ENCODE measurements at regions not wholly inside any gene's neighbourhood (a gene's known extent, or its start where the extent isn't known, plus 50 kb on each side); places are given as distances from the start of the nearest gene placed in this dataset.

DNA sequence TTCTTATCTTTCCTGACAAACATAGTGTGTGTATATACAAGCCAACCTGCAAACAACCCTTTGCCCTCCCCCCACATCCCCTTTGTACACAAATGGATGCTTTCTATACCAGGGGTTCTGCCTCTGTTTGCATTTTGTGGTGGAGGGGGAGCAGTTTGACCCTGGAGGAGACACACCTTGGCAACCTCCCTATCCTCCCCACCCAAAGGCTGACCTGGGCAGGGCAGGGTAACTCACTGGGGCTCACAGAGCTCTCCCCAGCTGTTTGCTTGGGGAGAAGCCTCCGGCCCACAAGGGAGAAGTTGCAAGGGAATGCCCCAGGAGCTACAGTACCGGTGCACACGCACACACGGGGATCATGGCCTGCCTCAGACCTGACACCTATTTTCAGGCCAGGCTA, 372.6 kb downstream of the BCOR start:
- DNase-seq (ENCODE audit: extremely low read depth in 1 of 11, low read depth in 9 of 11, low spot score in 4 of 11): no peak

DNA sequence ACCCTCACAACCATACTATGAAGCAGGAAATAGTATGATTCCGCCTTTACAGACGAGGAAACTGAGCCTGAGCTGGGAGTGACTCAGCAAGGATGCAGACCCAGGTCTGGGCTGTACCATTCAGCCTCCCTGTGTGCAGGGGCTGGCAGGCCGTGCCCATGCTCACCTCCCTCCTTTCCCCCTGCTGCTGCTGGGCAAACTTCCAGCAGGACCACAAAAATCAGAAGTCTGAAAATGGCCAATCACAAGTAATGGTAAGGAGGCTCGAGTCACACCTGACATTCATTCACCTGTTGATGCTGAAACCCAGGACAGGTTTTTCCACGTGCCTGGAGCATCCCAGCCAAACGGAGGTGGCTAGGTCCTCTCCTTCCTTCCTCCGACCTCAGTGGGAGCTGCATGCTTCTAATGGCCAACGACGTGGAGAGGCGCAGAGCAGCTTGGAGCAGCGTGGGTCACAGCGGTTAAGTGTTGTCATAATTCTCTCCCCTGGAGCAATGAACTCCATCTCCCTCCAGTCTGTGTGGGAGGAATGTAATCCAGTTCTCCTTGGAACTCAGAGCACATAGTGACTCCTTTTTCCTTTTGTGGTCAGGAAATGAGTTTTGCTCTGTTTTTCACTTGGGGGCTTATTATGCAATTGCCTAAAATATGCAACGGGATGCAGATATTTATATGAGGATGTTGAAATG, 371.7 kb downstream of the BCOR start:
- peak in 10 of 11 donors; percentile 37 to 79 (median 66) for DNase-seq (ENCODE audit: extremely low read depth in 1 of 11, low read depth in 9 of 11, low spot score in 4 of 11)

DNA sequence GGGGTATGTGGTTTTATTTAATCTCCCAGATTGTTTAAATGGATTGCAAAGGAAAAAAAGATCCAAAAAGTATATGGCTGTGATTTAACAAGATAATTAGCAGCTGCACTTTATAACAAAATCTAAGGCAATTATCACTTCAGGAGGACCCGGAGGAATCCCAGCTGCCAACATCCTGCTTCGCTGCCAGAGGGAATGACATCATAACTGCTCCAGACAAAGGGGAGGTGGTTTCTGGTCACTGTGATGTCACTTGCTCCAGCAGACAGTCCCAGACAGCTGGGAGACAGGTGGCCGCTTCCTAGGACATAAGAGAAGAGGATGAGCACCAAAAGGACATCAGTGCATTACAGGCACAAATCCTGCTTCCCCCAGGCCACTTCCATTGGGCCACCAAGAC, 371.0 kb downstream of the BCOR start:
- DNase-seq (ENCODE audit: extremely low read depth in 1 of 11, low read depth in 9 of 11, low spot score in 4 of 11): peak in 4 of 11 donors; percentile 45 to 59 (median 47)

DNA sequence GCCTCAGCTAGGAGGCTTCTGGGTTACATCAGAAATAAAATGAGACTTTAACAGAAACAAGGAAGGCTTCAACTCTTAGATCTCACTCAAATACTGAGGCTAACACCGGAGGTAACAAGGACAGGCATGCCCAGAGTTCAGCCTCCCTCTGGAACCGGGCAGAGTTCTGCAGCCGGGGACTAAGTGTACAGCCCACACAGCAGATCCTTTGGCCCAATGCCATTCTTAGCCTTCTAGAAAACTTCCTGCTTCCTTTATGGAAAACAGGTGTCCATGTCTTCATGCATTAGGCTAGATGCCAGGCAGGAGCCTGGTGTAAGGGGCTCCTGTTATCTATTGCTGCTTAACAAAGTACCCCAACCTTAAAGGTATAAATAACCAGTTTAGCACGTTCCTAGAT, 369.7 kb downstream of the BCOR start:
- DNase-seq (ENCODE audit: extremely low read depth in 1 of 11, low read depth in 9 of 11, low spot score in 4 of 11): no peak

DNA sequence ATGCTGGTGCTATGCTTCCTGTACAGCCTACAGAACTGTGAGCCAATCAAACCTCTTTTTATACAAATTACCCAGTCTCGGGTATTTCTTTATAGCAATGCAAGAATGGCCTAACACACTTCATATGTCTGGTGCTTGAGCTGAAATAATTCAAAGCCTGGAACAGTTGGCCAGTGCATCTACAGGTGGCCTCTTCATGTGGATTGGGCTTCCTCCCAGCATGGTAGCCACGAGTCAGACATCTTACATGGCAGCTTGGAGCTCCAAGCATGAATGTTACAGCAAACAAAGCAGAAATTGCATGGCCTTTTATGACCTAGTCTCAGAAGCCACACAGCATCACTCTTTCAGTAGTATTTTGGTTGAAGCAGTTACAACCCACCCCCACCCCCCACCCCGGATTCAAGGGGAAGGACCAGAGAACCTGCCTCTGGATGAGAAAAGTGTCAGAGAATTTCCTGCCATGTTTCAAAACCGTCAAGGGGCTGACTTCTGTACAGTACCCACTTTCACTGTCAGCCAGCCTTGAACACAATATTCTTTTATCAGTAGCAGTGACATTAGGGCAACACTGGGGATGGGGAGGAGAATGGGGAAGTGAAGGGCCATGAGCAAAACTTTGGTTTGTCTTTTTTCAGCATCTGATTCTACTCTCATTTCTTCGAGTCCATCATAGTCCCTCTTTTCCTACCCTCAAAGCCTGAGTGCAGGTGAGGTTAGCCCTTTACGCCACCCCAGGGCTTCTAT, 368.7 kb downstream of the BCOR start:
- DNase-seq (ENCODE audit: extremely low read depth in 1 of 11, low read depth in 9 of 11, low spot score in 4 of 11): no peak

DNA sequence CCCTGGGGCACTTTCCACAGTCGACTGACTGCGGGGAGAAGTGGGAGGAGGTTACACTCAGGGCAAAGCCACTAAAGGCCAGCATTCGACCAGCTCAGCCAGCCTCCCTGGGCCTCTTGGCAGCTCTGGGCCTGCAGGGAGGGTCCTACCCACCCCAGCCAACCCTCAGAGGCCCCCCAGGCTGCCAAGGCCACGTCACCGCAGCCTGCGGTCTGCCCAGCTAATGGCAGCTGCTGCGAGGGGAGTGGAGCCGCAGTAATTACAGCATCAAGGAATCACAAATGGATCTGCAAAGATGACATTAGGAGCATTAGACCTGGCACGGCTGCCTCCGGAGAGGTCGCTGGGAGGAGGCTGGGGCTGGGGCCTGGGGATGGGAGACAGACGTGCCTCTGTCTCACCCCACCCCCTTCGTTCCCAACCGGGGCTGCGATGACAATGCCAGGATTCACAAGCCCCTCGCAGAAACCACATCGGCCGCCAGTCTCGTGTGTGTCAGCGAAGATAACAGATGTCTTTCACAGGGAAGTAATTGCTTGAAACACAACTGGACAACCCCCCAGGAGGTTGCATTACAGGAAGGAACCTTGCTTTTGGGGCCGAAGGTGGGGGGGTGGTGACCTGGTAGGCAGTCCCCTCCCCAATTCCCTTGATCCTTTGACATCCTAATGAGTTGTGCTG, 367.6 kb downstream of the BCOR start:
- DNase-seq (ENCODE audit: extremely low read depth in 1 of 11, low read depth in 9 of 11, low spot score in 4 of 11): no peak

DNA sequence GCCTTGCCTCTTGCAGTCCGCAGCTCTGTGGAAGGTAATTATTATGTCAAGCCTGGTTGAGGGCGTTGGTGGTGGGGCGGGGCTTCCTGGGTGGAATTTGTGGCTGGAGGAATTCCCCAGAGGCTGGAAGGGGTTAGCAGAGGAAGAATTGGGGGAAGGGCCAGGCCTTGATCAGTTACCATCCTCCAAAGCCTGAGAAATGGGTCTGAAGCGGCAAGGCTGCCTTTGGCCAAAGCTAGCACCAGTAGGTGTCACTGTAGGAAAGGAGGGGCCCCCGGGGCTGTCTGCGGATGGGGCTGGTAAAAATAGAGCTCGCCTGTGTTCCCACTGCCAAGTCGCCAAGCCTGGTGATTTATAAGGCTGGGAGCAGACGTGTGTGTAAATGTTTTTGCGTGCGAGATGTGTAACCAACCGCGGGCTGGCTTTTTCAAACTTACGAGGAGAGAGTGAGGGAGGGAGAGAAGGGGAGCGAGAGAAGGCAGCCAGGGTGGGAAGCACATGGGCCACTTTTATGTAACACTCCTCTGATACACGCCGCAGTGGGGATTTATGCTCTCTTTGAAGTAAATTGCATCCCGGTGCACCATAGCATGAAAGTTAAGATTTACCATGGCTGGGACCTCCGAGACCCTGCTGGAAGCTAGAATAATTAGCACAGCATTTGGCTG, 367.0 kb downstream of the BCOR start:
- DNase-seq (ENCODE audit: extremely low read depth in 1 of 11, low read depth in 9 of 11, low spot score in 4 of 11): peak; percentile 43 to 82 (median 65)

DNA sequence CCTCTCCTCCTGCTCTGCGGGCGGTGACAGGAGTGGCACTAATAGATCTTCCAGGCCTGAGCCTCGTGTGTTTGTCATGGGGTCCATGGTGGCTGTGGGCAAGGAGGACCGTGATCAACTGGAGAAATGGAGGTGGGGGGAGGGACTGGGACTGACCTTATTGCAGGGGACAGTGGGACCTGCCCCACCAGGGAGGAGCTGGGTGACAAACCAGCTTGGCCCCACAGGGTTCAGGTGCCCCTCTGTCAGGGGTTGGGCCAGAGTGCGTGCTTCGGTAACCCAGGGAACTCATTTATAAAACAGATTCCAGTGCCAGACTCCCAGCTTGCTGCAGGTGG, 366.5 kb downstream of the BCOR start:
- DNase-seq (ENCODE audit: extremely low read depth in 1 of 11, low read depth in 9 of 11, low spot score in 4 of 11): no peak

DNA sequence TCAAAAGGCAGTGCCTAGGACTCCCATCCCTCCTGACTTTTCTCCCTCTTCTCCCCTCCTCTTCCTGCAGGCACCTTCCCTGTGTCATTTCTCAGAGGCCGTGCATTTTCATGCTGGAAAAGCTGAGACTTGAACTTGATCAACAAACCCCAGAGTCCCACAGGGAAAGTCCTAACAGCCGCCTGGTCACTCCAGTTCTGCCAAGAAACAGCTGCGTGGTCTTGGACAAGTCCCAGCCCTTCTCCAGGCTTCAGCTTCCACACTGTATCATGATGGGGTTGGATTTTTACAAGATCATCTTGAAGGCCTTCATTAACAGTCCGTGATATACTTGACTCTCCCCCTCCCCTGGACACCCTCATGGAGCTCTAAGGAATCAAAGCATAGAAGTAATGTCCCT, 366.0 kb downstream of the BCOR start:
- no peak for DNase-seq (ENCODE audit: extremely low read depth in 1 of 11, low read depth in 9 of 11, low spot score in 4 of 11)

DNA sequence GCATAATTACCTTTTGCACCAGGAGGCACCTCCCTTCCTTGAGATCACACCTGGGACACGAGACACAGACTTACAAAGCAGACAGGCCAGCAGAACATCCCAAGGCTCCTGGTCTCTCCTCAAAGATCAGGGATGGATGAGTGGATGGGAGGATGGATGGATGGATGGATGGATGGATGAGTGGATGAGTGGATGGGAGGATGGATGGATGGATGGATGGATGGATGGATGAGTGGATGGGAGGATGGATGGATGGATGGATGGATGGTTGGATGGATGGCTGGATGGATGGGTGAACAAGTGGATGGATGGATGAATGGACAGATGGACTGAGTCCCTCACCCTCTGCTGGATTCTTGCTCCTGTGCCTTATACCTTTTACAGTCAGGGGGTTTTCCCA, 364.0 kb downstream of the BCOR start:
- DNase-seq (ENCODE audit: extremely low read depth in 1 of 11, low read depth in 9 of 11, low spot score in 4 of 11): no peak

DNA sequence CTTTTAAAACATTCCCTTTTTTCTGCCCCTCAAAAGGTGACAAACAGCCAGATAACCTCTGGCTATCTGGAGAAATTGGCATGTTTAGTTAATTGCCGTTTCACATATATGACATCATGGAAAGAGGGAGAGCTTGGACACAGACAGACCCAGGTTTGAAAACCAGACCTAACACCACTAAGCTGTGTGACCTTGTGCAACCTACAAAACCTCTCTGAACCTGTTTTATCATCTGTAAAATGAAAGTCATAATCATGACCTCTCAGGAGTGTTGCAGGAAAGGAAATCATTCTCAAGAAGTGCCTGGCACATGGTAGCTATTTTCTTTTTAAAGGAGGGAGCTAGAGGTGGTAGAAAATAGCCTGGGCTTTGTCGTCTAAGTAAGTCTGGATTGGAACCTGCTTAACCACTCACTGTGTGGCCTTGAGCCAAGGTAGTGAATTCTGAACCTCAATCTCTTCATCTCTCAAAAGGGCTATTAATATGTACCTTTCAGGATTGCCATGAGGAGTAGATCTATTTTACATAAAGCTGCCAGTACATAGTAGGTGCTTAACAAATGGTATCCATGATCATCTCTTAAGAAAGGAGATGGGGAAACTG, 363.5 kb downstream of the BCOR start:
- DNase-seq (ENCODE audit: extremely low read depth in 1 of 11, low read depth in 9 of 11, low spot score in 4 of 11): no peak

DNA sequence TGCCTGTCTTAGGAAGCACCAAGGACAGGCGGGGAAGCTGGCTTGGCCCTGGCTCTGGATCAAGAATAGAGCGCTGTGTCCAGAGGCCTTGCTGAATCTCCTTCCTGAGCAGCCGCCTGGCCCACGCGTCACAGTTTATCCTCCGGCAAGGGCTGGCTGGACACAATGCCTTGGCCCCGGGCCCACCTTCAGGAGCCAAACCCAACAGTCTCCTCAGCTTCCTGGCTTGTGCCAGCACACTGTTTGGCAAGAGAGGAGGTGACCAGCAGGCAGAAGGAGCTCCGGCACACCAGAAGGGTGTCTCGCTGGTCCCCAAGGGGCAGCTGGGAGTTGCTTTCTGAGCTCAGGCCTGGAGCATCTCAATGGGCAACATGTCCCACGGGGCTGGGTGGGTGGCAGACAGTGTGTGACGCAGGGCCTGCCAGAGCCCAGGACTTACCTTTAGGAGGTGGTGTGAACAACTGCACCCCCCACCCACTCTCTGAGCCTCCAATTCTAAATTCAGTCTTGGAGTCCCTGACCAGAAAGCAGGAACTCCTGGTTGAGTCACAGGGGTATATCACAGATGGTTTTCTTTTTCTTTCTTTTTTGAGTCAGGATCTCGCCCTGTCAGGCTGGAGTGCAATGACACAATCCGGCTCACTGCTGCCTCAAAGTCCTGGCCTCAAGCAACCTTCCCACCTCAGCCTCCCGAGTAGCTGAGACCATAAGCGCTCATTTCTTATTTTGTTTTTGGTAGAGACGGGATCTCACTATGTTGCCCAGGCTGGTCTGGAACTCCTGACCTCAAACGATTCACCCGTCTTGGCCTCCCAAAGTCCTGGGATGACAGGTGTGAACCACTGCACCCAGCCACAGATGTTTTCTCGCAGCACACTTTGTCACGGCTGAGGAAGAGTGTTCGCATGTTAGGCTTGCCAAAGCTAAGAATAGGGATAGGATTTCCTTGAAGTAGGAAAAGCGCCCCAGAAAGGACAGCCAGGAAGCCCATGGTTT, 361.2 kb downstream of the BCOR start:
- no peak for DNase-seq (ENCODE audit: extremely low read depth in 1 of 11, low read depth in 9 of 11, low spot score in 4 of 11)

DNA sequence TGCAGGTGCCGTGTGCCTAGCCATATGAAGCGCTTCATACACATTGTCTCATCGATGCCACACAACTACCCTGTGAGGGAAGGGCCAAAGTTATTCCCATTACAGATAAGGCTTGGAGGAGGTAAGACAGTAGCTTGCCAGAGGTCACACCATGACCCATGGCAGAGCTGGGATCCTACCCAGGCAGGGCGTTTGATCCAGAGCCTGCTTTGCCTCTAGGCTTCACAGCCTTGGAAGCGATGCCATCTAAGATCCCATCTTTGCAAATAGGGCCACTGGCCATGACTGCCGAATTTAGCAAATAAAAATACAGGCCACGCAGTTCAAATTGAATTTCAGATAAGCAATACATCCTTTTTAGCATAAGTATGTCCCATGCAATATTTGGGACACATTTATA, 358.2 kb downstream of the BCOR start:
- DNase-seq (ENCODE audit: extremely low read depth in 1 of 11, low read depth in 9 of 11, low spot score in 4 of 11): no peak

DNA sequence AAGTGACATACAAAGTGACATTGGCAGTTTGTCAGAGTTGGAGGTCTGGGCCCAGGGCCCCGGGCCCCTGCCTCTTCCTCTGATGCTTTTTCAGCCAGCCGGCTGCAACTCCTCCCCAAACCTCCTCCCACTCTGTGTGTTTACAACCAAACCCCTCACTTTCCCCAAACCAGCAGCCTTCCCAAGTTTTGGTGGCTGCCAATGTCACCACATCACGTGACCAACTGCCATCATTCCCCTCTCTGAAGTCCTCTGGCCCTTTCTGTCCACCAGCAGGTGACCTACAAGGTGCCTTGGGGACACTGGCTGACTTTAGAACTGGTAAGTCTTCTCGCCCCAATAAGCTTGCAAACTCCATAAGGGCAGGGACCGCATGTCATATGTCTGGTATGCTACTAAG, 357.7 kb downstream of the BCOR start:
- DNase-seq (ENCODE audit: extremely low read depth in 1 of 11, low read depth in 9 of 11, low spot score in 4 of 11): no peak

DNA sequence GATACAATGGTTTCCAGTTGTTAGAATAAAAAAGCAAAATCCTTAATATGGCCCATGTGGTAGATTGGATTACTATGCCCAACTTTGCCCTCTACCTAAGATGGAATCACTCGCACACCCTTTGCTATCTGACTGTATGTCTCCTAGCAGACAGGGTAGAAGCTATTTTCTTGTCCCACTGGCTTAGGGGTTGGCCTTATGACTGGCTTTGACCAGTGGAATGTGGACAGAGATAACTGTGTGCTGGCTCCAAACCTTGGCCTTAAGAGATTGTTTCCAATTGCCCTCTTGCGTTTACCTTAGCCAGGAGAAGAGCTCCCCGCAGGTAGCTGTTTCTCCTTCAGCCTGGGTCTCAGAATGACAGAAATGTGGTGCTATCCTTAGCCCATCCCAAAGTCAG, 355.9 kb downstream of the BCOR start:
- DNase-seq (ENCODE audit: extremely low read depth in 1 of 11, low read depth in 9 of 11, low spot score in 4 of 11): no peak

DNA sequence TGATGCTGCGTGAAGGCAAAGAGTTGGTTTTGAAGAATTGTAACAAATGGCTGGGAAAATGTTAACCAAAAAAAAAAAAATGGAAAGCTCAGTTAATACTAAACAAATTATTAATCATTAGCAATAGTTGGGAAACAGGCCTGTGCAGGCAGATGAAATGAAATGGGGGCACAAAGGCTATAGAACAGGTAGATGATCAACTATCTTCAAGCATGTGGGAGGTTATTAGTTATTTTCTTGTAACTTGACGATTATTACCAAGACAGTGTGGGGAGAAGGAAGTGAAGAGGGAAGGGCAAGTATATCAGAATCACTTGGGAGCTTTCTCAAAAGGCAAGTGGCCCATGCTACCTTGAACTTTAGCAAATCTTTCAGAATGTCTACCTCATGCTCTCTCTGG, 351.9 kb downstream of the BCOR start:
- DNase-seq (ENCODE audit: extremely low read depth in 1 of 11, low read depth in 9 of 11, low spot score in 4 of 11): no peak

DNA sequence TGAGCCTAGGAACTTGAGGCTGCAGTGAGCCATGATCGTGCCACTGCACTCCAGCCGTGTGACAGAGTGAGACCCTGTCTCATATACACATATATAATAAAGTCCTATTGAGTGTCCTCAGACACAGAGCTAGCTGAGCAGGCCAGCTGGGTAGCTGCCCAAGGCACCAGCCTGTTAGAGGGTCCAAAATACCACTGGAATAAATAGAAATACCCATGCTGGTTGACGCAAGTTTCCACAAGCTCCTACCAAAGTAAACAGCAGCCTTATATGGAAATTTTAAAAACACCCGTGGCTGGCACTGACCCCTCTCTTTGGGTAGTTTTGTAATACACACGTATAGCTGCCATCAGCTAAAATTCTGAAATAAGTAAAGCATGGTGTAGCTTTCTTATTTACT, 348.6 kb downstream of the BCOR start:
- no peak for DNase-seq (ENCODE audit: extremely low read depth in 1 of 11, low read depth in 9 of 11, low spot score in 4 of 11)

DNA sequence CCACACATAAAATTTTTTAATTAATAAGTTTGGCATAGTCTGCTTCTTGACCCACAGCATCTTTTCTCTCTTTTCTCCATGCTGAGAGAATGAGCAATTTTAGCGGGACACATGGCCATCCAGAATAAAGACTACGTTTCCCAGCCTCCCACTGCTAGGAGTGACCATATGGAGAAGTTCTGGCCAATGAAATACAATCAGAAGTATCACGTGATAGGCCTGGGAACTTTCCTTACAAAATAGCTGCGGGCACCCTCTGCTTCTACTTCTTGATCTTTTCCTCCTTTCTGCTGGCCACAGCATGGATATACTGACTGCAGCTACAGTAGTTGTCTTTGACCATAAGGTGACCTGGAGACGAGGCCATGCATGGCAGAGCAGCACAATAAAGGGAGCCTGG, 348.0 kb downstream of the BCOR start:
- no peak for DNase-seq (ENCODE audit: extremely low read depth in 1 of 11, low read depth in 9 of 11, low spot score in 4 of 11)

Data from renal cortex interstitium (tissue), 11 donors.